Activated naive CD4-positive, alpha-beta T cell treated with anti-CD3 and anti-CD28 coated beads, Interleukin-2, amount 10 ng/mL, durations not matched to agents 7 days and 5 days (primary cell): ENCODE measurements at regions not wholly inside any gene's neighbourhood (a gene's known extent, or its start where the extent isn't known, plus 50 kb on each side); places are given as distances from the start of the nearest gene placed in this dataset.
"Not testable (repeated sequence)": the region's sequence is repeated elsewhere in the genome, so short reads cannot be mapped to it uniquely, and the experiment has no call there.

Experiments
- CTCF ChIA-PET: fragments of 350-600 bp; sonication (Branson Sonifier 250); formaldehyde crosslinking; loops from one replicate; lab custom pipeline; 2021; ENCODE audit warnings: antibody characterized with exemption; lab: Charles Lee
- DNase-seq: peaks from one replicate; pipeline ENCODE4 v3.0.0-alpha.2; 2020
- H3K27ac Mint-ChIP-seq: one replicate; pipeline ENCODE4 v1.8.0; 2021; ENCODE audit warnings: mild to moderate bottlenecking, moderate library complexity, mixed read lengths
- H3K27me3 Mint-ChIP-seq: one replicate; pipeline ENCODE4 v1.8.0; 2021; ENCODE audit warnings: mild to moderate bottlenecking, mixed read lengths
- H3K36me3 Mint-ChIP-seq: one replicate; pipeline ENCODE4 v1.8.0; 2021; ENCODE audit warnings: mixed read lengths
- H3K4me1 Mint-ChIP-seq: one replicate; pipeline ENCODE4 v1.8.0; 2021; ENCODE audit warnings: mixed read lengths
- H3K4me3 Mint-ChIP-seq: one replicate; pipeline ENCODE4 v1.8.0; 2021; ENCODE audit warnings: mild to moderate bottlenecking, moderate library complexity, mixed read lengths
- H3K9me3 Mint-ChIP-seq: one replicate; pipeline ENCODE4 v1.8.0; 2021; ENCODE audit warnings: mixed read lengths

DNA sequence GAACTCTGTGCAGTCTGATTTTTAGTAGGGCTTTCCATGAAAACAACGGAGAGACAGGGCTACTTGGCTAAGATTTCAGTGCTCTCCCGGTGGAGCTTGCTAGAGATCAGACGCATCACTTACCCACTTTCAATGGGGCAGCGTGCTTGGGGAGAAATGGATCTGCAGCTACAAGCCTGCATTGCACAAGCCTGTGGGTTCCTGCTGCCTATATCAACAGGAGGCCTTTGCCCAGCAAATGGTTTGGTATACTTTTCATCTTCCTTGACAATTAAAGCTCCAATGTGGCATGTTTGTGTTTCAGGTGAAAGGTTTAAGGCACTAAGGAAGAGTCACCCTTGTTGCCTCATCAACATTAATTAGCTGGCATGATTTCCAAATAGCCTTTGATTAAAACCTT lies 136.0 kb upstream of the FOXQ1 start:
- Mint-ChIP-seq H3K9me3 (no peaks in the 10 kb centered on the region), H3K36me3 (no peaks in the 10 kb centered on the region), H3K4me1 (no peaks in the 10 kb centered on the region), H3K27me3 (peaks cover 6% of the 10 kb centered on the region), H3K4me3 (no peak overlapping the region), H3K27ac (no peak overlapping the region)
- DNase-seq = no peak
- CTCF ChIA-PET = no interaction called here

DNA sequence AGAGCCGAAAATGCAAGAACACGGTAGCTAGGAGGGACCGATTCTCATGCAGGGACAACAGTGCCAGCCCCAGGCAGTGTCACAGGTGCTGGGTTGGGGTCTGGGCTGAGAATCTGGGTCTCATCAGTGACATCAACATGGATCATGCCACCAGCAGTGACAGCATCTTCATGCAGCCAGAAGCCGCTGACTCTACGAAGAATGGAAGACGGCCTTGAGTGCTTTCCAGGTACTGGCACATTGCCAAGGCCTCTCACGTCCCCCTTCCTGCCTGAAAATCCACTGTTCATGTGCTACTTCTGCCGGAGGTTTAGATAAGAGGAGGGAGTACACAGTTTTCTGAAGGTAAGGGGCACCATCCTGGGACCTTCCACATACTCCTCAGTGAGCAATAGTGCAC lies 141.1 kb upstream of the FOXQ1 start:
- Mint-ChIP-seq H3K27me3 (peaks cover 3% of the 10 kb centered on the region), H3K4me3 (no peak overlapping the region), H3K9me3 (no peaks in the 10 kb centered on the region)

DNA sequence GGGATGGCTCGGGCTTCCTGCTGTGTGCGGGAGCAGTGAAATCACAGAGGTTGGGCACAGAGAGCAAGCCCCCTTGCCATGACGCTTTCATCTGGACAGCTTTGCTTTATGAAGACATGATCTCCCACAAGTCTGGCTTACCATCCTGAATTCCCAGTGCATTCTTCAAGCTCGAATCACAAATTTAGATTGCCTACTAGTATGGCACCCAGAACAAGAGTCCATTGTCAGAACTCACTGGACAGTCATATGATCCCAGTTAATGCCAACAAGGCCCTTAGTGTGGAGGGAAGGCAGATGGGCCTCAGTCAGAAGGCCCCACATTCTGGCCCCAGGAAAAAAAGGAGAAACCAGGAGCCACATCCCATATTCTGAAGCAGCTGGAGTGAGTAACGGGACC lies 147.3 kb upstream of the FOXQ1 start:
- Mint-ChIP-seq H3K9me3 (no peaks in the 10 kb centered on the region), H3K36me3 (no peaks in the 10 kb centered on the region), H3K4me3 (no peak overlapping the region), H3K4me1 (no peaks in the 10 kb centered on the region), H3K27ac (no peak overlapping the region), H3K27me3 (peaks cover 4% of the 10 kb centered on the region)
- CTCF ChIA-PET = no interaction called here
- DNase-seq = no peak

More for the DNA sequence above, 141.1 kb upstream of the FOXQ1 start:
- H3K4me1 Mint-ChIP-seq = no peaks in the 10 kb centered on the region
- H3K36me3 Mint-ChIP-seq = no peaks in the 10 kb centered on the region
- H3K27ac Mint-ChIP-seq = no peak overlapping the region
- CTCF ChIA-PET = no interaction called here
- no peak for DNase-seq

DNA sequence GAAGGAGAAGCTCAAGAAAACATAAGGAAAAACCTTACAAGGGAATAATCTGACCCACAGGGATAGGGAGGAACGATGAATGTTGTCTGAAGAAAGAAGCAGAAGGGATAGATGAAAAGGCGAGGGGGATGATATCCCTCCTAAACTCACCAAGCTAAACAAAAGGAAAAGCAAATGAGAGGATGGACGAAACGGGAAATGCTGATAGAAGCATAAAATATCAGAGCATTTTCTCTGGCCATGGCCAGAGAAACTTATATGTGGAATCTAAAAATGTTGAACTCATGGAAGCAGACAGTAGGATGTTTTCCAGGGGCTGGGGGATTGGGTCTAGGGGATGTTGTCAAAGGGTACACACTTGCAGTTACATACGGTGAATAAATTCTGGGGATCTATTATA lies 148.4 kb upstream of the FOXQ1 start:
- H3K36me3 Mint-ChIP-seq = no peaks in the 10 kb centered on the region
- no peaks in the 10 kb centered on the region for H3K4me1 Mint-ChIP-seq
- no peak overlapping the region for H3K27ac Mint-ChIP-seq
- CTCF ChIA-PET = no interaction called here
- H3K27me3 Mint-ChIP-seq = peaks cover 4% of the 10 kb centered on the region
- H3K9me3 Mint-ChIP-seq = no peaks in the 10 kb centered on the region
- H3K4me3 Mint-ChIP-seq = no peak overlapping the region
- DNase-seq = no peak

DNA sequence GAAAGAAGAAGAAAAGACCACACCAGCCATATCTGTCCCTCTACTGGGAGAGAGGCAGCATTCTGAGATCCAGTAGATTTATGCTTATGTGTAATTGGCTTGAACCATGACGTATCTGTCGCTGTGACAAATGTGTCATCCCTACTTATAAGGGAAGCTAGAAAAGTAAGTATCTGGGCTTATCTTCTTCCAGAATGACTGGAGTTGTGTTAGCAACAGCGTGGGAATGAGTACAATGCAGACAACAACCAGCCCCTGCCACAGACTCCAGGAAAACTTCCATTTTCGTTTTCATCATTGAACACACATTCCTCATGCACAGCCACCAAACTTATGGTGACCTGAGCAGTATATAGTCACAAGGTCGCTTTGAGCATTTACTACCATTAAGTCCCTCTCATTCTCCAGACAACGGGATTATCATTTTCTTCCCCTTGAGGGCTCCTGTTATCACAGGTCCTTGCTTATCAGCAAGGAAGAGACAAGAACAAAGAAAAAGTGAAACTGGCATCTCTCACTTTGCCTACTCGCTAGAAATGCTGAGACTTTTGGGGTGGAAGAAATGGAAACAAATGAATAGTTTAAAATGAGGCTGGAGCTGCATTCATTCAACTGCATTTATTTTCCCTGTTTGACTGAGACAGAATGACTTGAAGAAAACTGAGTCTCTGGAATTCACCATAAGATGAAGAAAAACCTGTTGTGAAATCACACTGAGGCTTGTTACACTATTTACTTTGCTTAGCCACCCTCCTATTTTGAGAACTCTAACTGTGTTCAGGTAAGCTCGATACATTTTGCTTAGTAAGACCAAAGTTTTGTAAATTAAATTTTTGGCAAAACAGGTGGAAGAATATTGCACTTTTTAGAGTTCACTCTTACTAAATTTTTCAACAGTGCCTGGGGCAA lies 149.3 kb upstream of the FOXQ1 start:
- CTCF ChIA-PET = no interaction called here
- H3K4me1 Mint-ChIP-seq = no peaks in the 10 kb centered on the region
- H3K9me3 Mint-ChIP-seq = no peaks in the 10 kb centered on the region
- no peak overlapping the region for H3K27ac Mint-ChIP-seq
- no peak for DNase-seq
- H3K27me3 Mint-ChIP-seq = peaks cover 4% of the 10 kb centered on the region
- H3K4me3 Mint-ChIP-seq = no peak overlapping the region
- H3K36me3 Mint-ChIP-seq = no peaks in the 10 kb centered on the region

DNA sequence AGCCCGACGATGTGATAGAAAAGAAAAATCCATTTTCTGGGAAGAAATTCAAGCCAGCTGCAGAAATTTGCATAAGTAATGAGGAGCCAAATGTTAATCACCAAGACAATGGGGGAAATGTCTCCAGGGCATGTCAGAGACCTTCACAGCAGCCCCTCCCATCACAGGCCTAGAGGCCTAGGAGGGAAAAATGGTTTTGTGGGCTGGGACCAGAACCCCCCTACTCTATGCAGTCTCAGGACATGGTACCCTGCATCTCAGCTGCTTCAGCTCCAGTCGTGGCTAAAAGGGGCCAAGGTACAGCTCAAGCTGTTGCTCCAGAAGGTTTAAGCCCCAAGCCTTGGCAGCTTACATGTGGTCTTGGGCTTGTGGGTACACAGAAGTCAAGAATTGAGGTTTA lies 155.5 kb upstream of the FOXQ1 start:
- not testable (repeated sequence) for DNase-seq, H3K9me3 Mint-ChIP-seq
- peaks cover 13% of the 10 kb centered on the region for H3K27me3 Mint-ChIP-seq

DNA sequence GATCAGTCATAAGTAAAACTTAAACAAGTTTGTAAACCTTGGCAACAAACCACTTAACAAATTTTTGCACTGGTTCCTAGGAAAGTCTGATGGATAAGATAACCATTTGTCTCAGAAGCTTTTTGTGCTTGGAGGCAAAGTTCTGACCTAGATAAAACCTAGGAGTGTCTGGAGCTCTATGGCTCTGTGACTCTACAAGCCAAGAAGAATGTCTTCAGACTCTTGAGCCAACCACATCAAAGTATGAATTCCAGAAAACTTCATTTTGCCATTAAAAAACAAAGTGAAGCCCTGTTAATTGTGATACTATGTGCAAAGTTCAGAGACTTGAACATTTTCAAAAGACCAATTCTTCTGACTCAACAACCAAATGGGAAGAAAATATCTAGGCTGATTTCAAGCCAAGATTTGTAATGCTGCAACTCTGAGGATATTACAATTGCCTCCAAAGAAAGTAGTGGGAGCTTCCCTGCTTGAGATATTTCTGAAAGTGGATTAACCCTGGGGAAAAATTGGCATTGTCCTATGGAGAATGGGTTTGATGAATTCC lies 158.1 kb upstream of the FOXQ1 start:
- peaks cover 17% of the 10 kb centered on the region for H3K27me3 Mint-ChIP-seq
- H3K27ac Mint-ChIP-seq = no peak overlapping the region
- no peak overlapping the region for H3K4me3 Mint-ChIP-seq
- no peaks in the 10 kb centered on the region for H3K4me1 Mint-ChIP-seq
- CTCF ChIA-PET = no interaction called here
- DNase-seq = no peak
- no peaks in the 10 kb centered on the region for H3K36me3 Mint-ChIP-seq
- H3K9me3 Mint-ChIP-seq = peaks cover 5% of the 10 kb centered on the region

More for the DNA sequence above, 155.5 kb upstream of the FOXQ1 start:
- CTCF ChIA-PET, H3K36me3 Mint-ChIP-seq, H3K4me3 Mint-ChIP-seq, H3K4me1 Mint-ChIP-seq, H3K27ac Mint-ChIP-seq: not testable (repeated sequence)

DNA sequence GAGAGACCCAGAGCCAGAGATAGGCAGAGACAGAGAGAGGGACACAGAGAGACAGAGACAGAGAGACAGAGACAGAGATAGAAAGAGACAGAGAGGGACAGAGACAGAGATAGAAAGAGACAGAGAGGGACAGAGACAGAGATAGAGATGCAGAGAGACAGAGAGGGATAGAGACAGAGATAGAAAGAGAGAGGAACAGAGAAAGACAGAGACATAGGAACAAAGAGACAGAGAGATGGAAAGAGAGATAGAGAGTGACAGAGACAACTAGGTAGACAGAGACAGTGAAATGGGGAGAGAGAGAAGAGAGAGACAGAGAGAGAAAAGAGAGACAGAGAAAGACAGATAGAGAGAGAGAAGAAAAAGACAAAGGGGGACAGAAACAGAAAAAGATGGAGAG lies 165.4 kb upstream of the FOXQ1 start:
- no peaks in the 10 kb centered on the region for H3K4me1 Mint-ChIP-seq
- H3K4me3 Mint-ChIP-seq = no peak overlapping the region
- H3K9me3 Mint-ChIP-seq = no peaks in the 10 kb centered on the region
- peaks cover 20% of the 10 kb centered on the region for H3K27me3 Mint-ChIP-seq
- no peak for DNase-seq
- CTCF ChIA-PET = no interaction called here
- H3K27ac Mint-ChIP-seq = no peak overlapping the region
- no peaks in the 10 kb centered on the region for H3K36me3 Mint-ChIP-seq

DNA sequence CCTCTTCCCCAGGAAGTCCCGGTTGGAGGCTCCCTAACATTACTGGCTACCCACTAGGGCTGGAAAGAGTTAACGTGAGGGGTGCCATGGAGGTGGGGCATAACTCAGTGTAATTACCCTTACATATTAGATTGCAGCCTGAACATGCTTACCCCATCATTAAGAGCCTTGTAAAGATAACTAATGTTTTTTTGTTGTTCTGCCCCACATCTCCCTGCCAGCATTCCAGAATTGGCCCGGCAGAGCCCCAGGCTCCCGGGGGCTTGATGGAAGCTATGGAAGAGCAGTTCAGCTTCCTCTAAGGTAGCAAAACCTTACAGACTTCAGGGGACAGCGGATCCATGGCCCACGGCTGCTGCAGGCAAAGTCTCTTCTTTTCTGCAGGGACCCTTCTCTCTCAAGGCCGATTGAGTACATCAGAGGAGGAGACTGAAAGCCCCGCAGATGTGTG lies 166.1 kb upstream of the FOXQ1 start:
- H3K27ac Mint-ChIP-seq = no peak overlapping the region
- CTCF ChIA-PET = no interaction called here

DNA sequence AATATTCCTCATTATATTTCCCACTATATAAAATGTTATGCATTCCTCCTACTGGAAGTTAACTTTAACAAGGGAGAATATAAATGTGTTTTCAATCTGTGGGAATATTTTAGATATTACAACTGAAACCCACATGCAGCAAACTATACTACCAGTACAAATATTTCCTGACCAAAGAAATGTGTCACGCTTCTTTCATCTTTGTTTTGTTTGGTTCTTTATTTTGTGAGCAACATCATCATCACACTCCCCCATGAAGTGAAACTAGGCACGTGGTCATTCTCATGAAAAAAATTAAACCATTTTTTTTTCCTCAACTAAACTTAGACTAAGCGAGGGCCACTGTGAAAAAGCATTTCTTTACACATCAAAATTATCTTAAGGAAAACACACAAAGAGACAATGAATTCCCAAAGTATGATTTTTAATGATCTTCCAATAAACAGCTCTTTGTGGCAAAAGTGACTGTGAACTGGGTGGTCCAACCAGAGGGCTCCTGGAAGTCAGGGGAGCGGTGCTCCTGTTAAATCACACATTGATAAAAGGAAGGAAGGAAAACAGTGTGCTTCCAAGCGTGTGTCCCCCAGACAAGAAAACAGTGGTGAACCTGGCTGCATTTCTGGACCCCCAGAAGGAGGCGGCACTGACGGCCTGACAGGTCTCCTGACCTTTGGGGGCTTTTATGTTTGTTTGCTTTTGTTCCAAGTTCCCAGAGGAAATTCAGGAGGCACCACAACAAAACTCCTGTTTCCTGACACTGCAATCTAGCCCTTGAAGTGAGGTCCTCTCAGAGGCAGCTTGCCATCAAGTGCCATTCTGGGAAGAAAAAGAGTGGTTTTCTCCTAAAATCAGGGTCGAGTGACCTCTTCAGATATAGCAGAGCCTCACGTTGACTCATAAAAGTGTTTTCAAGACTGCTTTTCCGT lies 166.8 kb upstream of the FOXQ1 start:
- H3K9me3 Mint-ChIP-seq = no peaks in the 10 kb centered on the region
- no peak for DNase-seq
- no peaks in the 10 kb centered on the region for H3K4me1 Mint-ChIP-seq
- no peaks in the 10 kb centered on the region for H3K36me3 Mint-ChIP-seq
- H3K27me3 Mint-ChIP-seq = peaks cover 15% of the 10 kb centered on the region
- H3K27ac Mint-ChIP-seq = no peak overlapping the region
- no peak overlapping the region for H3K4me3 Mint-ChIP-seq
- CTCF ChIA-PET = no interaction called here

More for the DNA sequence above, 166.1 kb upstream of the FOXQ1 start:
- Mint-ChIP-seq H3K9me3 (no peaks in the 10 kb centered on the region), H3K4me1 (no peaks in the 10 kb centered on the region), H3K36me3 (no peaks in the 10 kb centered on the region), H3K4me3 (no peak overlapping the region), H3K27me3 (peaks cover 19% of the 10 kb centered on the region)
- DNase-seq = no peak

DNA sequence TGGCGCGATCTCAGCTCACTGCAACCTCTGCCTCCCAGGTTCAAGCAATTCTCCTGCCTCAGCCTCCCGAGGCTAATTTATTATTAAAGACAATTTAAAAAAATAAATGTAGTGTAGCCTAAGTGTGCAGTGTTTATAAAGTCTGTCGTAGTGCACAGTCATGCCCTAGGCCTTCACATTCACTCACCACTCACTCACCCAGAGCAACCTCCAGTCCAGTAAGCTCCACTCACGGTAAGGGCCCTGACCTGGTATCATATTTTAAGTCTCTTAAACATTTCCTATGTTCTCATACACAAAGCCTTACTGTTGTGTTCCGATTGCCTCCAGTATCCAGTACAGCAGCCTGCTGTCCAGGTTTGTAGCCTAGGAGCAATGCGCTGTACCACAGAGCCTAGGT lies 168.2 kb upstream of the FOXQ1 start:
- CTCF ChIA-PET = no interaction called here
- Mint-ChIP-seq H3K4me1 (no peaks in the 10 kb centered on the region), H3K27ac (no peak overlapping the region), H3K36me3 (no peaks in the 10 kb centered on the region), H3K4me3 (no peak overlapping the region), H3K9me3 (no peaks in the 10 kb centered on the region), H3K27me3 (peaks cover 15% of the 10 kb centered on the region)
- no peak for DNase-seq

DNA sequence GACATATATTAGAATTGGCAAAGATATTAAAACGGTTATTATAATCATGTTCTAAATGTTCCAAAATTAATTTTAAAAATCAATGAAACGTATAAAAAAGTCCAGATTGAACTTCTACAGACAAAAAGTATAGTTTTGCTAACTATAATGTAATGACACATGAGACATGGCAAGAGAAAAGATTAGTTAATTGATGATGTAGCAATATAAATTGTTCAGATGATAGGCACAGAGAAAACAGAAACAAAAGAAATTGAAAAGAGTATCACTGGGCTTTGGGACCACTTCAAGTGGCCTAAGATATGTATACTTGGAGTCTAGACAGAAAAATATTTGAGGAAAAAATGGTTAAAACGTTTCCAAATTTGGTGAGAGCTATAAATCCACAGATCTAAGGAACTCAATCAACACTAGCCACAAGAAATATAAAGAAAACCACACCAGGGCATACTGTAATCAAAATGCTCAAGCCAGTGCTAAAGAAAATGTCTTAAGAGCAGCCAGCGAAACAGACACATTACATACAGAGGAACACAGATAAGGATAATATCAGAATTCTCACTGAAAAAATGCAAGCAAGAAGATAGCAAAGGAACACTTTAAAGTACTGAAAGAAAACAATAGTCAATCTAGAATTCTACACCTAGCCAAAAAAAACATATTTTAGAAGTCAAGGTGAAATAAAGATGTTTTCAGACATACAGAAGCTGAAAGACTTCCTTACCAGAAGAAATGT lies 172.6 kb upstream of the FOXQ1 start:
- H3K4me1 Mint-ChIP-seq = no peaks in the 10 kb centered on the region
- CTCF ChIA-PET = no interaction called here

DNA sequence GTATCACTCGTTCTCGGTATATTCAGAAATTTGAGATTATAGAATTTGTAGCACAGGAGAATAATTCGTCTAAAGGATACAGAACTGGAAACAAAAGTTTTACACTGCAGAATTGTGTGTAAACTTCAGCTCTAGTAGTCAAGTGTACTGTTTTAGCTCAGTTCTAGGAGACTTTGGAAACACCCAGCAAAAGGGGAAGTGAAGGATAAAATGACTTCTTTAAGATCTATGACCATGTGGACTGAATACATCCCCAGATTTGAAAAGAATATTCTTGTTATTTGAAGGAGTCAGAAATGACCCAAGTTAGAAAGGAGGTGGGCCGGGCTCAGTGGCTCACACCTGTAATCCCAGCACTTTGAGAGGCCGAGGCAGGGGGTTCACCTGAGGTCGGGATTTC lies 174.0 kb upstream of the FOXQ1 start:
- Mint-ChIP-seq H3K9me3 (no peaks in the 10 kb centered on the region), H3K27ac (no peak overlapping the region), H3K4me1 (no peaks in the 10 kb centered on the region), H3K4me3 (no peak overlapping the region), H3K27me3 (no peaks in the 10 kb centered on the region), H3K36me3 (no peaks in the 10 kb centered on the region)
- CTCF ChIA-PET = no interaction called here
- no peak for DNase-seq

More for the DNA sequence above, 172.6 kb upstream of the FOXQ1 start:
- no peak overlapping the region for H3K4me3 Mint-ChIP-seq
- no peak for DNase-seq
- no peak overlapping the region for H3K27ac Mint-ChIP-seq
- H3K9me3 Mint-ChIP-seq = no peaks in the 10 kb centered on the region
- H3K36me3 Mint-ChIP-seq = no peaks in the 10 kb centered on the region
- H3K27me3 Mint-ChIP-seq = no peaks in the 10 kb centered on the region

DNA sequence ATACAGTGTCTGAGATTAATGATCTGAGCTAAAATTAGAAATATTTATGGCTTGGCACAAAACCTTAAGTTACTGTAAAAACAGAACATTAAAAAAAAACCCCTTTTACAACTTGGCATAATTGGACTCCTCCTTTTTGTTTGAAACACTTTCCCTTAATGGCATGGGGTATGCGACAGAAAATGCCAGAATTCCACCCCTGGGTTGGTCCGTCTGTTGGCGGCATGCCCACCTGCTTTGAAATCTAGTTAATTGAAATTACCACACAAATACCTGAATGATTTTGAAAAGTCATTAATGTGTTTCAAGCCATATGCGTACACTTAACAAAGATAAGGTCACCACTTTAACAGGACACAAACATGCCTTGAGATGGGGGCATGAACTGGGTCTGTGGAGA lies 175.1 kb upstream of the FOXQ1 start:
- CTCF ChIA-PET = no interaction called here
- Mint-ChIP-seq H3K27me3 (no peaks in the 10 kb centered on the region), H3K4me1 (no peaks in the 10 kb centered on the region), H3K36me3 (no peaks in the 10 kb centered on the region), H3K27ac (no peak overlapping the region), H3K9me3 (no peaks in the 10 kb centered on the region), H3K4me3 (no peak overlapping the region)
- DNase-seq = no peak
